H9 (cell line): ENCODE measurements at regions not wholly inside any gene's neighbourhood (a gene's known extent, or its start where the extent isn't known, plus 50 kb on each side); places are given as distances from the start of the nearest gene placed in this dataset.

Experiments
- DNase-seq: peaks from one replicate; pipeline ENCODE4 v3.0.0-alpha.2; 2017
- H2AFZ ChIP-seq: one replicate; pipeline ENCODE4 v1.6.1; 2013; ENCODE audit warnings: mild to moderate bottlenecking, low read length, control low read depth, moderate library complexity
- H2AK5ac ChIP-seq: 2 replicates; pipeline ENCODE4 v1.6.1; 2013; ENCODE audit warnings: low read length, control low read depth, mixed read lengths; ENCODE audit not compliant: insufficient read length
- H2BK120ac ChIP-seq: one replicate; pipeline ENCODE4 v1.6.1; 2013; ENCODE audit warnings: low read depth, mild to moderate bottlenecking, low read length, control low read depth, inconsistent platforms; ENCODE audit not compliant: poor library complexity, severe bottlenecking
- H2BK12ac ChIP-seq: 2 replicates; pipeline ENCODE4 v1.6.1; 2013; ENCODE audit warnings: low read length, control low read depth, mixed read lengths, low read depth; ENCODE audit not compliant: insufficient read length
- H2BK15ac ChIP-seq: 2 replicates; pipeline ENCODE4 v1.6.1; 2013; ENCODE audit warnings: low read depth, low read length, control low read depth
- H2BK20ac ChIP-seq: one replicate; pipeline ENCODE4 v1.6.1; 2013; ENCODE audit warnings: low read depth, mild to moderate bottlenecking, low read length, control low read depth, inconsistent platforms; ENCODE audit not compliant: poor library complexity, severe bottlenecking
- H2BK5ac ChIP-seq: 2 replicates; pipeline ENCODE4 v1.6.1; 2013; ENCODE audit warnings: low read length, control low read depth, mixed read lengths; ENCODE audit not compliant: insufficient read length
- H3K14ac ChIP-seq: 2 replicates; pipeline ENCODE4 v1.6.1; 2013; ENCODE audit warnings: low read length, control low read depth; ENCODE audit not compliant: insufficient read depth
- H3K18ac ChIP-seq: 2 replicates; pipeline ENCODE4 v1.6.1; 2013; ENCODE audit warnings: low read depth, mild to moderate bottlenecking, mixed read lengths, low read length, control low read depth; ENCODE audit not compliant: insufficient read length
- H3K23ac ChIP-seq: 2 replicates; pipeline ENCODE4 v1.6.1; 2013; ENCODE audit warnings: low read length, control low read depth, mixed read lengths, low read depth; ENCODE audit not compliant: insufficient read length
- H3K23me2 ChIP-seq: 2 replicates; pipeline ENCODE4 v1.6.1; 2013; ENCODE audit warnings: low read depth, mild to moderate bottlenecking, mixed read lengths, low read length, control low read depth; ENCODE audit not compliant: insufficient read length, poor library complexity, severe bottlenecking
- H3K27ac ChIP-seq: 2 replicates; pipeline ENCODE4 v1.5.1; 2013; ENCODE audit warnings: low read length, control low read depth, mixed read lengths, low read depth; ENCODE audit not compliant: insufficient read length
- H3K27me3 ChIP-seq: 2 replicates; pipeline ENCODE4 v1.6.1; 2013; ENCODE audit warnings: low read length, control low read depth, inconsistent platforms; ENCODE audit not compliant: insufficient read depth
- H3K4ac ChIP-seq: 2 replicates; pipeline ENCODE4 v1.6.1; 2013; ENCODE audit warnings: low read depth, mild to moderate bottlenecking, control low read depth, inconsistent platforms, low read length, moderate library complexity
- H3K4me1 ChIP-seq: 2 replicates; pipeline ENCODE4 v1.6.1; 2013; ENCODE audit warnings: low read length, control low read depth, inconsistent platforms; ENCODE audit not compliant: insufficient read depth
- H3K4me2 ChIP-seq: 2 replicates; pipeline ENCODE4 v1.6.1; 2013; ENCODE audit warnings: low read length, control low read depth, mixed read lengths; ENCODE audit not compliant: insufficient read length, insufficient read depth
- H3K56ac ChIP-seq: 2 replicates; pipeline ENCODE4 v1.6.1; 2013; ENCODE audit warnings: low read depth, mild to moderate bottlenecking, mixed read lengths, low read length, control low read depth; ENCODE audit not compliant: insufficient read length
- H3K79me1 ChIP-seq: 2 replicates; pipeline ENCODE4 v1.6.1; 2013; ENCODE audit warnings: low read depth, mild to moderate bottlenecking, moderate library complexity, low read length, control low read depth, inconsistent platforms; ENCODE audit not compliant: insufficient read depth, poor library complexity, severe bottlenecking
- H3K79me2 ChIP-seq: 2 replicates; pipeline ENCODE4 v1.6.1; 2013; ENCODE audit warnings: low read length, control low read depth, inconsistent platforms; ENCODE audit not compliant: insufficient read depth
- H3K9ac ChIP-seq: 2 replicates; pipeline ENCODE4 v1.6.1; 2013; ENCODE audit warnings: low read length, control low read depth, mixed read lengths; ENCODE audit not compliant: insufficient read length; ENCODE audit errors: extremely low read depth
- H3K9me3 ChIP-seq: one replicate; pipeline ENCODE4 v1.6.1; 2013; ENCODE audit warnings: low read depth, low read length, inconsistent platforms; ENCODE audit not compliant: control insufficient read depth
- H3T11ph ChIP-seq: one replicate; pipeline ENCODE4 v1.6.1; 2013; ENCODE audit warnings: mild to moderate bottlenecking, low read length, control low read depth, inconsistent platforms
- H4K20me1 ChIP-seq: one replicate; pipeline ENCODE4 v1.6.1; 2013; ENCODE audit not compliant: control insufficient read depth, insufficient read length, insufficient read depth
- H4K5ac ChIP-seq: 2 replicates; pipeline ENCODE4 v1.6.1; 2013; ENCODE audit warnings: low read depth, mild to moderate bottlenecking, mixed read lengths, low read length, control low read depth; ENCODE audit not compliant: insufficient read length
- H4K8ac ChIP-seq: replicated peaks from 2 replicates; pipeline ENCODE4 v1.6.1; 2013; ENCODE audit warnings: low read length, control low read depth, mixed read lengths, low read depth; ENCODE audit not compliant: insufficient read length
- H4K91ac ChIP-seq: 2 replicates; pipeline ENCODE4 v1.6.1; 2013; ENCODE audit warnings: low read depth, mild to moderate bottlenecking, moderate library complexity, mixed read lengths, low read length, control low read depth; ENCODE audit not compliant: insufficient read length
- H3K27ac Mint-ChIP-seq, 3 experiments: 2 replicates in 2 of 3; 3 replicates in 1 of 3; pipeline ENCODE4 v1.8.0; 2020 to 2021; ENCODE audit warnings: mixed read lengths in 3 of 3, mild to moderate bottlenecking in 1 of 3, moderate library complexity in 1 of 3
- H3K27me3 Mint-ChIP-seq: 2 replicates; pipeline ENCODE4 v1.8.0; 2021; ENCODE audit warnings: low read depth, mild to moderate bottlenecking, moderate library complexity, mixed read lengths
- H3K36me3 Mint-ChIP-seq, 3 experiments: 2 replicates in 2 of 3; 3 replicates in 1 of 3; pipeline ENCODE4 v1.8.0; 2020 to 2021; ENCODE audit warnings: low read depth in 3 of 3, mixed read lengths in 3 of 3; ENCODE audit not compliant: insufficient read depth in 1 of 3
- H3K4me1 Mint-ChIP-seq, 2 experiments: 2 replicates each; pipeline ENCODE4 v1.8.0; 2020; ENCODE audit warnings: mixed read lengths in 2 of 2
- H3K4me3 Mint-ChIP-seq, 2 experiments: 2 replicates in 1 of 2; 3 replicates in 1 of 2; pipeline ENCODE4 v1.8.0; 2020 to 2021; ENCODE audit warnings: mild to moderate bottlenecking in 2 of 2, mixed read lengths in 2 of 2, moderate library complexity in 1 of 2
- H3K9me3 Mint-ChIP-seq, 2 experiments: 2 replicates in 1 of 2; 3 replicates in 1 of 2; pipeline ENCODE4 v1.8.0; 2020; ENCODE audit warnings: mild to moderate bottlenecking in 2 of 2, mixed read lengths in 2 of 2, moderate library complexity in 1 of 2
- WGBS: extraction: QIAGEN DNeasy Blood & Tissue Kit; methylation state at CpG from one replicate; pipeline ENCODE4 v1.1.7; 2013; ENCODE audit warnings: missing lambda C conversion rate, low lambda C conversion rate, mixed read lengths; ENCODE audit not compliant: insufficient read length; ENCODE audit errors: extremely low coverage; 5-methylcytosine and 5-hydroxymethylcytosine counted together
- TF ChIP-seq, protein P1 (sequence below): fragments of 200-600 bp; sonication (generic); conservative IDR thresholded peaks from 3 replicates; pipeline ENCODE4 v1.8.0; 2021; ENCODE audit warnings: antibody characterized with exemption, mild to moderate bottlenecking

DNA sequence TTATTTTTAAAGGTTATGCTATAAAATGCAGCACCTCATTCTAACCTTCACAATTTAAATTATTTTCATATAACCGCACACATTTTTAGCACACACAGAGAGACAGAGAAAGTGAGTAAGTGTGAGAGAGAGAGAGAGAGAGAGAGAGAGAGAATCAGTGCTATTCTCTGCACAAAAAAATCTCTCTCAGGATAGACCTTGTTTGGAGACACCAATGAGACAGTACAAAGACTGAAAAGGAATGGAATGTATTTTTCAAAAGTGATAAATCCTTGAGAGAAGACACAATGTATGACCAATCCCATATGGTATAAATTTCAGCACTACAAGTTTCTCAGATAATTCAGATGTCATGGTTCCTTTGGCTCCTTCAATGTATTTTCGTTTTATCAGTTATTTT lies 132.1 kb upstream of the PCDH18 start:
- no peak overlapping the region for H4K91ac ChIP-seq
- no peak overlapping the region for H2BK20ac ChIP-seq
- no peaks in the 10 kb centered on the region for H3K27me3 Mint-ChIP-seq
- H3K56ac ChIP-seq, result no peak overlapping the region
- H3K79me1 ChIP-seq, result no peaks in the 10 kb centered on the region
- peaks cover 6 to 16% (median 13%) of the 10 kb centered on the region in 3 experiments; a peak in 6 of 7 replicates for H3K36me3 Mint-ChIP-seq
- H3K4me1 Mint-ChIP-seq, result peaks cover 16 to 23% of the 10 kb centered on the region in 2 experiments
- no peak overlapping the region for H2AK5ac ChIP-seq
- H3K27me3 ChIP-seq, result no peaks in the 10 kb centered on the region
- H2BK120ac ChIP-seq, result no peak overlapping the region
- H3K14ac ChIP-seq, result no peak overlapping the region
- H3K23me2 ChIP-seq, result no peaks in the 10 kb centered on the region
- H2BK15ac ChIP-seq, result no peak overlapping the region
- H3K18ac ChIP-seq, result no peak overlapping the region
- H2BK12ac ChIP-seq, result no peak overlapping the region
- peaks cover 9% of the 10 kb centered on the region for H3K9me3 ChIP-seq
- no peaks in the 10 kb centered on the region for H3K79me2 ChIP-seq
- H3K4me2 ChIP-seq, result no peak overlapping the region
- H4K20me1 ChIP-seq, result no peaks in the 10 kb centered on the region
- H2BK5ac ChIP-seq, result no peak overlapping the region
- H3T11ph ChIP-seq, result no peak overlapping the region
- no peak overlapping the region for H3K23ac ChIP-seq
- WGBS, result 100% methylated on average over 1 of the region's 2 CpGs
- no peak for DNase-seq
- H2AFZ ChIP-seq, result no peak overlapping the region
- H3K27ac ChIP-seq, result no peak overlapping the region
- H3K9ac ChIP-seq, result no peak overlapping the region
- H4K5ac ChIP-seq, result no peak overlapping the region
- no peak overlapping the region for H3K4me3 Mint-ChIP-seq
- TF ChIP-seq, protein P1, sequence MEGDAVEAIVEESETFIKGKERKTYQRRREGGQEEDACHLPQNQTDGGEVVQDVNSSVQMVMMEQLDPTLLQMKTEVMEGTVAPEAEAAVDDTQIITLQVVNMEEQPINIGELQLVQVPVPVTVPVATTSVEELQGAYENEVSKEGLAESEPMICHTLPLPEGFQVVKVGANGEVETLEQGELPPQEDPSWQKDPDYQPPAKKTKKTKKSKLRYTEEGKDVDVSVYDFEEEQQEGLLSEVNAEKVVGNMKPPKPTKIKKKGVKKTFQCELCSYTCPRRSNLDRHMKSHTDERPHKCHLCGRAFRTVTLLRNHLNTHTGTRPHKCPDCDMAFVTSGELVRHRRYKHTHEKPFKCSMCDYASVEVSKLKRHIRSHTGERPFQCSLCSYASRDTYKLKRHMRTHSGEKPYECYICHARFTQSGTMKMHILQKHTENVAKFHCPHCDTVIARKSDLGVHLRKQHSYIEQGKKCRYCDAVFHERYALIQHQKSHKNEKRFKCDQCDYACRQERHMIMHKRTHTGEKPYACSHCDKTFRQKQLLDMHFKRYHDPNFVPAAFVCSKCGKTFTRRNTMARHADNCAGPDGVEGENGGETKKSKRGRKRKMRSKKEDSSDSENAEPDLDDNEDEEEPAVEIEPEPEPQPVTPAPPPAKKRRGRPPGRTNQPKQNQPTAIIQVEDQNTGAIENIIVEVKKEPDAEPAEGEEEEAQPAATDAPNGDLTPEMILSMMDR, result no peak
- peak overlapping the region in 2 of 3 experiments; percentile 52 to 60; a peak in 3 of 7 replicates for H3K27ac Mint-ChIP-seq
- H3K9me3 Mint-ChIP-seq, result peaks cover 3 to 11% of the 10 kb centered on the region in 2 experiments; a peak in 4 of 5 replicates
- H4K8ac ChIP-seq, result no peak overlapping the region
- H3K4me1 ChIP-seq, result peaks cover 4% of the 10 kb centered on the region; the same call in 1 of the 2 replicates
- H3K4ac ChIP-seq, result no peak overlapping the region
